Vagina (tissue), 2 donors: ENCODE measurements at regions not wholly inside any gene's neighbourhood (a gene's known extent, or its start where the extent isn't known, plus 50 kb on each side); places are given as distances from the start of the nearest gene placed in this dataset.

Experiments
- CTCF ChIP-seq, 3 experiments: fragments of 450-650 bp in 2 of 3; fragments of 200-600 bp in 1 of 3; sonication (generic) in 1 of 3; IDR thresholded peaks; one replicate each; pipeline ENCODE4 v1.5.1; 2017 to 2019; ENCODE audit warnings: antibody characterized with exemption in 3 of 3, mild to moderate bottlenecking in 2 of 3, moderate library complexity in 2 of 3
- POLR2AphosphoS5 ChIP-seq, 2 donors: sonication (generic); formaldehyde crosslinking; IDR thresholded peaks; one replicate each; pipeline ENCODE4 v1.9.0; 2017; ENCODE audit warnings: antibody characterized with exemption in 2 of 2, mild to moderate bottlenecking in 2 of 2, low read depth in 1 of 2; ENCODE audit not compliant: insufficient read depth in 1 of 2

GRCh38 chr3:110612045-110612444, 459.6 kb upstream of the NECTIN3 start:
- TF ChIP-seq CTCF (IDR thresholded peaks at IDR 0.05) (no peak), POLR2AphosphoS5 (IDR thresholded peaks at IDR 0.05; ENCODE audit: insufficient read depth in 1 of 2, low read depth in 1 of 2) (no peak)
